Neural crest cell (in vitro differentiated cells): ENCODE measurements at regions not wholly inside any gene's neighbourhood (a gene's known extent, or its start where the extent isn't known, plus 50 kb on each side); places are given as distances from the start of the nearest gene placed in this dataset.
"Not testable (repeated sequence)": the region's sequence is repeated elsewhere in the genome, so short reads cannot be mapped to it uniquely, and the experiment has no call there.

Experiments used
- DNase-seq: peaks from one replicate; pipeline ENCODE4 v3.0.0; 2021; ENCODE audit warnings: low read depth, mixed read lengths, low spot score
- H3K27ac Mint-ChIP-seq: one replicate; pipeline ENCODE4 v1.8.0; 2021; ENCODE audit warnings: mild to moderate bottlenecking, mixed read lengths; ENCODE audit not compliant: unreplicated experiment
- H3K27me3 Mint-ChIP-seq: 2 replicates; pipeline ENCODE4 v1.8.0; 2021; ENCODE audit warnings: low read depth, mild to moderate bottlenecking, mixed read lengths
- H3K36me3 Mint-ChIP-seq: 2 replicates; pipeline ENCODE4 v1.8.0; 2021; ENCODE audit warnings: low read depth, mild to moderate bottlenecking, mixed read lengths
- H3K4me1 Mint-ChIP-seq: 2 replicates; pipeline ENCODE4 v1.8.0; 2021; ENCODE audit warnings: mixed read lengths
- H3K4me3 Mint-ChIP-seq: one replicate; pipeline ENCODE4 v1.8.0; 2021; ENCODE audit warnings: mild to moderate bottlenecking, mixed read lengths
- H3K9me3 Mint-ChIP-seq: 2 replicates; pipeline ENCODE4 v1.8.0; 2021; ENCODE audit warnings: mixed read lengths
- CTCF ChIP-seq: fragments of 200-600 bp; sonication (generic); conservative IDR thresholded peaks from 2 replicates; pipeline ENCODE4 v1.5.0; 2021; ENCODE audit warnings: antibody characterized with exemption, mild to moderate bottlenecking

GRCh38 chr2:128668946-128669345 lies 350.3 kb upstream of the HS6ST1 start:
- Mint-ChIP-seq H3K4me3 (no peak overlapping the region), H3K36me3 (peaks cover 6% of the 10 kb centered on the region), H3K27ac (no peak overlapping the region), H3K9me3 (peaks cover 9% of the 10 kb centered on the region), H3K27me3 (no peaks in the 10 kb centered on the region), H3K4me1 (peaks cover 6% of the 10 kb centered on the region)
- TF ChIP-seq CTCF, result no peak
- DNase-seq, result no peak

- DNase-seq, result no peak
- Mint-ChIP-seq H3K4me1 (peaks cover under 1% of the 10 kb centered on the region), H3K4me3 (no peak overlapping the region), H3K9me3 (peaks cover 13% of the 10 kb centered on the region), H3K27me3 (no peaks in the 10 kb centered on the region), H3K36me3 (peaks cover 6% of the 10 kb centered on the region), H3K27ac (peak overlapping the region; percentile 12)
- no peak for TF ChIP-seq CTCF
Measured at GRCh38 chr2:128670066-128670465, 351.4 kb upstream of the HS6ST1 start.

- H3K4me3 Mint-ChIP-seq, H3K27ac Mint-ChIP-seq, DNase-seq, H3K27me3 Mint-ChIP-seq, H3K36me3 Mint-ChIP-seq, H3K4me1 Mint-ChIP-seq: not testable (repeated sequence)
- peaks cover 13% of the 10 kb centered on the region for H3K9me3 Mint-ChIP-seq
Measured at GRCh38 chr2:128671981-128672757, 353.5 kb upstream of the HS6ST1 start.

- not testable (repeated sequence) for H3K9me3 Mint-ChIP-seq, H3K4me3 Mint-ChIP-seq, H3K27me3 Mint-ChIP-seq, H3K4me1 Mint-ChIP-seq, H3K27ac Mint-ChIP-seq, H3K36me3 Mint-ChIP-seq, DNase-seq
Measured at GRCh38 chr2:128679680-128680079, 361.0 kb upstream of the HS6ST1 start.

GRCh38 chr2:128681507-128681906 lies 362.8 kb upstream of the HS6ST1 start:
- no peaks in the 10 kb centered on the region for H3K9me3 Mint-ChIP-seq
- DNase-seq, result no peak
- no peak overlapping the region for H3K4me3 Mint-ChIP-seq
- no peaks in the 10 kb centered on the region for H3K36me3 Mint-ChIP-seq
- peaks cover 4% of the 10 kb centered on the region for H3K4me1 Mint-ChIP-seq
- no peak overlapping the region for H3K27ac Mint-ChIP-seq
- TF ChIP-seq CTCF, result peak; percentile 12
- no peaks in the 10 kb centered on the region for H3K27me3 Mint-ChIP-seq

- no peak for TF ChIP-seq CTCF
- Mint-ChIP-seq H3K4me3 (no peak overlapping the region), H3K27ac (no peak overlapping the region), H3K9me3 (no peaks in the 10 kb centered on the region), H3K27me3 (no peaks in the 10 kb centered on the region), H3K4me1 (peaks cover 4% of the 10 kb centered on the region), H3K36me3 (no peaks in the 10 kb centered on the region)
- DNase-seq, result no peak
Measured at GRCh38 chr2:128682266-128682665, 363.6 kb upstream of the HS6ST1 start.
